ENCODE measurements at regions not wholly inside any gene's neighbourhood (a gene's known extent, or its start where the extent isn't known, plus 50 kb on each side); places are given as distances from the start of the nearest gene placed in this dataset.

GRCh38 chr11:104361975-104362374 is 198.0 kb upstream of the PDGFD start:
- DNase-seq (peak in 2 of 5 donors; percentile 10), FAIRE-seq (no peak)
- TF ChIP-seq CTCF (IDR thresholded peaks at IDR 0.05; ENCODE audit: borderline replicate concordance, extremely low read depth, insufficient read depth): no peak
- Histone ChIP-seq H3K27ac (ENCODE audit: low read depth in 2 of 2, low read length in 2 of 2) (no peak overlapping the region), H3K4me3 (ENCODE audit: low read length in 3 of 3) (no peak overlapping the region), H3K9me3 (ENCODE audit: control insufficient read depth in 2 of 3, insufficient read depth in 1 of 3, low read length in 3 of 3) (no peaks in the 10 kb centered on the region), H3K9ac (ENCODE audit: low read length in 3 of 3) (no peak overlapping the region), H3K4me1 (ENCODE audit: control insufficient read depth in 2 of 3, insufficient read depth in 2 of 3, low read depth in 1 of 3, low read length in 3 of 3) (no peaks in the 10 kb centered on the region), H3K27me3 (ENCODE audit: control insufficient read depth, insufficient read depth, low read length) (no peaks in the 10 kb centered on the region), H3K36me3 (ENCODE audit: control insufficient read depth in 2 of 3, insufficient read depth in 3 of 3, low read length in 3 of 3) (no peaks in the 10 kb centered on the region)
- intact Hi-C loops (cut with DNase I): no loop called here

- FAIRE-seq (no peak), DNase-seq (peak in 2 of 5 donors; percentile 8 to 11)
Measured at GRCh38 chr11:104352036-104352435, 188.1 kb upstream of the PDGFD start.

GRCh38 chr11:104343578-104343977 is 179.6 kb upstream of the PDGFD start:
- TF ChIP-seq CTCF (IDR thresholded peaks at IDR 0.05; ENCODE audit: borderline replicate concordance, extremely low read depth, insufficient read depth): peak; percentile 5

More at GRCh38 chr11:104352036-104352435, 188.1 kb upstream of the PDGFD start:
- Histone ChIP-seq H3K36me3 (ENCODE audit: control insufficient read depth in 2 of 3, insufficient read depth in 3 of 3, low read length in 3 of 3) (no peaks in the 10 kb centered on the region), H3K4me1 (ENCODE audit: control insufficient read depth in 2 of 3, insufficient read depth in 2 of 3, low read depth in 1 of 3, low read length in 3 of 3) (no peaks in the 10 kb centered on the region), H3K27me3 (ENCODE audit: control insufficient read depth, insufficient read depth, low read length) (no peaks in the 10 kb centered on the region), H3K9ac (ENCODE audit: low read length in 3 of 3) (no peak overlapping the region), H3K9me3 (ENCODE audit: control insufficient read depth in 2 of 3, insufficient read depth in 1 of 3, low read length in 3 of 3) (no peaks in the 10 kb centered on the region), H3K27ac (ENCODE audit: low read depth in 2 of 2, low read length in 2 of 2) (no peak overlapping the region), H3K4me3 (ENCODE audit: low read length in 3 of 3) (no peak overlapping the region)
- no peak for TF ChIP-seq CTCF (IDR thresholded peaks at IDR 0.05; ENCODE audit: borderline replicate concordance, extremely low read depth, insufficient read depth)
- intact Hi-C loops (cut with DNase I): no loop called here

GRCh38 chr11:104340590-104340989 is 176.6 kb upstream of the PDGFD start:
- no peaks in the 10 kb centered on the region for H3K4me1 ChIP-seq (ENCODE audit: control insufficient read depth in 2 of 3, insufficient read depth in 2 of 3, low read depth in 1 of 3, low read length in 3 of 3)
- FAIRE-seq: no peak
- no peak for DNase-seq
- no peaks in the 10 kb centered on the region for H3K27me3 ChIP-seq (ENCODE audit: control insufficient read depth, insufficient read depth, low read length)
- H3K9ac ChIP-seq (ENCODE audit: low read length in 3 of 3): no peak overlapping the region
- TF ChIP-seq CTCF (IDR thresholded peaks at IDR 0.05; ENCODE audit: borderline replicate concordance, extremely low read depth, insufficient read depth): no peak
- no peak overlapping the region for H3K27ac ChIP-seq (ENCODE audit: low read depth in 2 of 2, low read length in 2 of 2)
- no peaks in the 10 kb centered on the region for H3K9me3 ChIP-seq (ENCODE audit: control insufficient read depth in 2 of 3, insufficient read depth in 1 of 3, low read length in 3 of 3)
- H3K36me3 ChIP-seq (ENCODE audit: control insufficient read depth in 2 of 3, insufficient read depth in 3 of 3, low read length in 3 of 3): no peaks in the 10 kb centered on the region
- H3K4me3 ChIP-seq (ENCODE audit: low read length in 3 of 3): no peak overlapping the region
- intact Hi-C loops (cut with DNase I): no loop called here

More at GRCh38 chr11:104343578-104343977, 179.6 kb upstream of the PDGFD start:
- DNase-seq (no peak), FAIRE-seq (no peak)
- no peak overlapping the region for H3K4me3 ChIP-seq (ENCODE audit: low read length in 3 of 3)
- H3K9ac ChIP-seq (ENCODE audit: low read length in 3 of 3): no peak overlapping the region
- H3K4me1 ChIP-seq (ENCODE audit: control insufficient read depth in 2 of 3, insufficient read depth in 2 of 3, low read depth in 1 of 3, low read length in 3 of 3): no peaks in the 10 kb centered on the region
- no peaks in the 10 kb centered on the region for H3K9me3 ChIP-seq (ENCODE audit: control insufficient read depth in 2 of 3, insufficient read depth in 1 of 3, low read length in 3 of 3)
- no peaks in the 10 kb centered on the region for H3K27me3 ChIP-seq (ENCODE audit: control insufficient read depth, insufficient read depth, low read length)
- no peaks in the 10 kb centered on the region for H3K36me3 ChIP-seq (ENCODE audit: control insufficient read depth in 2 of 3, insufficient read depth in 3 of 3, low read length in 3 of 3)
- H3K27ac ChIP-seq (ENCODE audit: low read depth in 2 of 2, low read length in 2 of 2): no peak overlapping the region
- intact Hi-C loops (cut with DNase I): no loop called here

Data from kidney (tissue), 13 donors.